Endothelial cell (in vitro differentiated cells): ENCODE measurements at regions not wholly inside any gene's neighbourhood (a gene's known extent, or its start where the extent isn't known, plus 50 kb on each side); places are given as distances from the start of the nearest gene placed in this dataset.

Source experiments
- DNase-seq: peaks from one replicate; pipeline ENCODE4 v3.0.0; 2021; ENCODE audit warnings: low spot score
- H3K27ac Mint-ChIP-seq: one replicate; pipeline ENCODE4 v1.8.0; 2021; ENCODE audit warnings: mixed read lengths, inconsistent platforms; ENCODE audit not compliant: unreplicated experiment
- H3K27me3 Mint-ChIP-seq: one replicate; pipeline ENCODE4 v1.8.0; 2021; ENCODE audit warnings: mild to moderate bottlenecking, moderate library complexity, mixed read lengths, inconsistent platforms; ENCODE audit not compliant: unreplicated experiment
- H3K36me3 Mint-ChIP-seq: one replicate; pipeline ENCODE4 v1.8.0; 2021; ENCODE audit warnings: mild to moderate bottlenecking, low read depth, mixed read lengths, inconsistent platforms; ENCODE audit not compliant: unreplicated experiment
- H3K4me1 Mint-ChIP-seq: one replicate; pipeline ENCODE4 v1.8.0; 2021; ENCODE audit warnings: mild to moderate bottlenecking, mixed read lengths, inconsistent platforms; ENCODE audit not compliant: unreplicated experiment
- H3K4me3 Mint-ChIP-seq: one replicate; pipeline ENCODE4 v1.8.0; 2021; ENCODE audit warnings: mild to moderate bottlenecking, mixed read lengths, inconsistent platforms; ENCODE audit not compliant: unreplicated experiment
- H3K9me3 Mint-ChIP-seq: one replicate; pipeline ENCODE4 v1.8.0; 2021; ENCODE audit warnings: mixed read lengths, inconsistent platforms; ENCODE audit not compliant: unreplicated experiment
- TF ChIP-seq, protein P1 (sequence below): fragments of 200-600 bp; sonication (generic); IDR thresholded peaks from one replicate; pipeline ENCODE4 v1.5.0; 2021; ENCODE audit warnings: antibody characterized with exemption; ENCODE audit not compliant: unreplicated experiment

DNA sequence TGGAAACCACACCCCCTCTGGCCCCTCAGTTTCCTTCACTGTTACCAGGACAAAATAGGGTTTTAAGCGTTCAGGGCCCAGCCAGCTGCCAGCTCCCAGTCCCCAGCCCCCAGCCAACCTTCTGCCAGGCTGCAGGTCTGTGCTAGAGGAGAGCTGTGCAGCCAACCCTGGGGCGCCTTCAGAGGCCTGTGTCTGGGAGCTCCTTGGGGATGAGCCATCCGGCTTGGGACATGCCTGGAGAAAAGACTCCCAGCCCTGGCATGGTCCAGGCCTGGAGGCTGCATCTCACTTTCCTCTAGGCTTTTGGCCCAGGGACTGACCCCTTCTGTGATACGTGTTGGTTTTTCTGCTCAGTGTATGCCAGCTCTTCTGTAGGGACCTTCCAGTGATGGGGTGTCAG lies 487.6 kb upstream of the MGMT start:
- Mint-ChIP-seq H3K27ac (no peak overlapping the region), H3K4me3 (no peak overlapping the region), H3K27me3 (peaks cover 3% of the 10 kb centered on the region), H3K9me3 (no peaks in the 10 kb centered on the region), H3K36me3 (no peaks in the 10 kb centered on the region), H3K4me1 (peaks cover 4% of the 10 kb centered on the region)
- no peak for DNase-seq
- TF ChIP-seq, protein P1, sequence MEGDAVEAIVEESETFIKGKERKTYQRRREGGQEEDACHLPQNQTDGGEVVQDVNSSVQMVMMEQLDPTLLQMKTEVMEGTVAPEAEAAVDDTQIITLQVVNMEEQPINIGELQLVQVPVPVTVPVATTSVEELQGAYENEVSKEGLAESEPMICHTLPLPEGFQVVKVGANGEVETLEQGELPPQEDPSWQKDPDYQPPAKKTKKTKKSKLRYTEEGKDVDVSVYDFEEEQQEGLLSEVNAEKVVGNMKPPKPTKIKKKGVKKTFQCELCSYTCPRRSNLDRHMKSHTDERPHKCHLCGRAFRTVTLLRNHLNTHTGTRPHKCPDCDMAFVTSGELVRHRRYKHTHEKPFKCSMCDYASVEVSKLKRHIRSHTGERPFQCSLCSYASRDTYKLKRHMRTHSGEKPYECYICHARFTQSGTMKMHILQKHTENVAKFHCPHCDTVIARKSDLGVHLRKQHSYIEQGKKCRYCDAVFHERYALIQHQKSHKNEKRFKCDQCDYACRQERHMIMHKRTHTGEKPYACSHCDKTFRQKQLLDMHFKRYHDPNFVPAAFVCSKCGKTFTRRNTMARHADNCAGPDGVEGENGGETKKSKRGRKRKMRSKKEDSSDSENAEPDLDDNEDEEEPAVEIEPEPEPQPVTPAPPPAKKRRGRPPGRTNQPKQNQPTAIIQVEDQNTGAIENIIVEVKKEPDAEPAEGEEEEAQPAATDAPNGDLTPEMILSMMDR, result no peak

DNA sequence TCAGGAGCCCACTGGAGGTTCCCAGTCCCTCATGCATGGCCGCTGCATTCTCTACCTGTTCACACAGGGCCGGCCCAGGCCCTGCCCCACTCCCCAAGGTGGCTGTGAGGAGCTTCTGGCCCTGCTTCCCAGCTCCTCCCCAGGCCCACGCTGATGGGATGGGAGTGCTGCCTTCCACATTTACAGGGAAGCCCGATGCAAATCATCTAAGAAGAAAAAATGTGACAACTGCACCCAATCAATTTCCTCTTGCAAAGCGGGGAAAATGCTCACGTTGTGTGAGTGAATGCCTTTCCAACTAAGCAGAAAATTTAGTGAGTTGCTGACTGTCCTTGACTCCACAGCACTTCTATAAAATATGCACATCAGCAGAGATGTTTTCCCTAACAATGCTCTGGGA lies 485.8 kb upstream of the MGMT start:
- TF ChIP-seq, protein P1, result no peak
- peaks cover 4% of the 10 kb centered on the region for H3K4me1 Mint-ChIP-seq
- no peak overlapping the region for H3K27ac Mint-ChIP-seq
- H3K4me3 Mint-ChIP-seq, result no peak overlapping the region
- DNase-seq, result no peak
- H3K9me3 Mint-ChIP-seq, result peaks cover 4% of the 10 kb centered on the region
- H3K36me3 Mint-ChIP-seq, result no peaks in the 10 kb centered on the region
- H3K27me3 Mint-ChIP-seq, result peaks cover 3% of the 10 kb centered on the region

DNA sequence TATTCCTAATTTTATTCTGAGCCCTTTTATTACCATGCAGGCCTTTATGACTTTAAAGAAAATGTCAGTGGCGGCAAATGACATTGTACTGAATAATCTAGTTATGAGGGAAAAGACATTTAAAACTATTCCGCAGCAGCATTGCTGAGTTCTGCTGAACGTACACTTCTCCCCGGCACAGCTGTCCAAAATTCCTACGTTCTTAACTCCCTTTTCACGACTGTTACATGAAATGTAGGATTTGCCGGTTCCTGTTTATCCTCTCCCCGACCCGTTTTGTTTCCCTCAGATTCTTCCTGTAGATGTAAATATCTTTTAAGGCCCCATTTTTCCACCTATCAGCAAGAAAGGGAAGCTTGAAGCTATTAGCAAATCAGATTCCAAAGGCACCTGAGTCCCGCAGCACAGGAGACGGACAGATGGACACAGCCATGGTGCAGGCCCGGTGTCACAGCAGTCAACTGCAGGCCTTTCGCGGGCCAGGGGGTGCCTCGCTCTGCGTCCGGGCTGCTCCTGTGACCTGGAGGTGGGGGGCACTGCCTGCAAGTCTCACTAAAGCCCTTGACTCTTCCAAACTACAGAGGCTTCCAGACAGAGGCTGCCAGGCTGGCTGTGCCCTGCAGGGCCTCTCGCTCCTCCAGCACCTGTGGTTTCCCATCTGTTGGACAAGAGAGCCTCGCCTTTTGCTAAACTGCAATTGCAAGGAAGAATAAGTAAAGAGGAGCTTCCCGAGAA lies 485.0 kb upstream of the MGMT start:
- peaks cover 4% of the 10 kb centered on the region for H3K9me3 Mint-ChIP-seq
- DNase-seq, result no peak
- TF ChIP-seq, protein P1, result no peak
- no peak overlapping the region for H3K27ac Mint-ChIP-seq
- H3K4me3 Mint-ChIP-seq, result no peak overlapping the region
- no peaks in the 10 kb centered on the region for H3K36me3 Mint-ChIP-seq
- peaks cover 4% of the 10 kb centered on the region for H3K4me1 Mint-ChIP-seq
- peaks cover 3% of the 10 kb centered on the region for H3K27me3 Mint-ChIP-seq

DNA sequence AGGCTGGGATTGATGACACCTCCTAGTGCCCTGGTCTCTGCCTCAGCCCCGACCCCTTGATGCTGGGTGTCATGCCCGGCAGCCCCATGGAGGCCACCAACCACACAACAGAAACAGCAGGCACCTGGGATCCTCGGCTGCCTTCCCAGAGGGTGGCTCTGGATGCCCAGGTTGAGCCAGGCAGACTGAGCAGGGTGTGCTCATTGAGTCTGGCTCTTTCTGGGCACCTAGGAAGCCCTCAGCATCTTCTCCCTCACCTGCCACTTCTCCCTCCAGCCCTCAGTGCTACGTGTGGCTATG lies 484.5 kb upstream of the MGMT start:
- H3K36me3 Mint-ChIP-seq, result no peaks in the 10 kb centered on the region
- H3K4me3 Mint-ChIP-seq, result no peak overlapping the region
- peaks cover 4% of the 10 kb centered on the region for H3K4me1 Mint-ChIP-seq
- peaks cover 4% of the 10 kb centered on the region for H3K9me3 Mint-ChIP-seq
- H3K27ac Mint-ChIP-seq, result no peak overlapping the region
- no peak for DNase-seq
- H3K27me3 Mint-ChIP-seq, result peaks cover under 1% of the 10 kb centered on the region
- TF ChIP-seq, protein P1, result no peak

DNA sequence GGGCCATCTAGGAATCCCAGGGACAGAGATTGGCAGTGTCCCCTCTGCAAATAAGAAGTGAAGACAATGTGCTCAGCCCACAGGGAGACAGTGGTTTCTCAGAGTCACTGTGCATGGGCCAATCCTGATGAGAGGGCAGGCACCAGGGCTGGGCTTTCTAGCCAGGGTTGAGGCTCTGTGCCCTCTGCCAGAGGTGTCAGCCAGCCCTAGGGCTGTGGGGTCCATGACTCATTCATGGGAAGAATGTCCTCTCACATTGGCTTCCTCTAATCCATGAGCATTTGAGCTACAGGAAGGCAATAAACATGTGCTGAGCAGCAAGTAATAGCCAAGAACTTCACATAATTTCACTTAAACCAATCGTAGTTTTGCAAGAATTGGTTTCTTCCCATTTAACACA lies 482.0 kb upstream of the MGMT start:
- Mint-ChIP-seq H3K4me3 (no peak overlapping the region), H3K27ac (no peak overlapping the region), H3K9me3 (peaks cover 4% of the 10 kb centered on the region), H3K4me1 (peaks cover 4% of the 10 kb centered on the region), H3K27me3 (no peaks in the 10 kb centered on the region), H3K36me3 (no peaks in the 10 kb centered on the region)
- TF ChIP-seq, protein P1, result no peak
- no peak for DNase-seq
